RWPE2 (cell line): ENCODE measurements at regions not wholly inside any gene's neighbourhood (a gene's known extent, or its start where the extent isn't known, plus 50 kb on each side); places are given as distances from the start of the nearest gene placed in this dataset.

ENCODE experiments used
- ATAC-seq: fragments of 200-7000 bp; cut with Tn5 transposase; 3 replicates; pipeline ENCODE4 v1.9.1; 2021; ENCODE audit warnings: low read depth
- DNase-seq: peaks from one replicate; pipeline ENCODE4 v3.0.0-alpha.2; 2020; ENCODE audit warnings: low spot score
- H3K27ac ChIP-seq: fragments of 450-650 bp; 2 replicates; pipeline ENCODE4 v1.5.1; 2017; ENCODE audit warnings: mild to moderate bottlenecking; ENCODE audit not compliant: poor library complexity, severe bottlenecking
- H3K27me3 ChIP-seq: fragments of 250-450 bp; sonication (Bioruptor Pico); 2 replicates; pipeline ENCODE4 v1.5.1; 2021; ENCODE audit warnings: mild to moderate bottlenecking, moderate library complexity; ENCODE audit not compliant: insufficient read depth, poor library complexity, severe bottlenecking
- H3K36me3 ChIP-seq: fragments of 250-450 bp; sonication (Bioruptor Pico); 2 replicates; pipeline ENCODE4 v1.5.1; 2020; ENCODE audit warnings: low read depth, mild to moderate bottlenecking, moderate library complexity
- H3K4me1 ChIP-seq: fragments of 250-450 bp; sonication (Bioruptor Pico); 2 replicates; pipeline ENCODE4 v1.5.1; 2021; ENCODE audit warnings: mild to moderate bottlenecking, moderate library complexity; ENCODE audit not compliant: insufficient read depth, poor library complexity, severe bottlenecking
- H3K4me3 ChIP-seq: fragments of 250-450 bp; sonication (Bioruptor Pico); 2 replicates; pipeline ENCODE4 v1.5.1; 2021; ENCODE audit warnings: mild to moderate bottlenecking, moderate library complexity; ENCODE audit not compliant: severe bottlenecking
- H3K9me3 ChIP-seq: fragments of 250-450 bp; sonication (Bioruptor Pico); 2 replicates; pipeline ENCODE4 v1.5.1; 2021; ENCODE audit warnings: mild to moderate bottlenecking, moderate library complexity; ENCODE audit not compliant: severe bottlenecking
- CTCF ChIP-seq: fragments of 450-650 bp; IDR thresholded peaks from one replicate; pipeline ENCODE4 v1.5.1; 2017; ENCODE audit warnings: mild to moderate bottlenecking, moderate library complexity; ENCODE audit not compliant: poor library complexity, severe bottlenecking

GRCh38 chr9:111263116-111263515 lies 66.9 kb downstream of the OR2K2 start:
- Histone ChIP-seq H3K27ac (no peak overlapping the region), H3K27me3 (no peaks in the 10 kb centered on the region), H3K36me3 (no peaks in the 10 kb centered on the region), H3K4me1 (no peaks in the 10 kb centered on the region), H3K9me3 (peaks cover 5% of the 10 kb centered on the region), H3K4me3 (no peak overlapping the region)
- ATAC-seq (no peak), DNase-seq (no peak)
- no peak for TF ChIP-seq CTCF

- H3K36me3 ChIP-seq: no peaks in the 10 kb centered on the region
- TF ChIP-seq CTCF: no peak
- no peak overlapping the region for H3K27ac ChIP-seq
- no peak for ATAC-seq
- H3K9me3 ChIP-seq: no peaks in the 10 kb centered on the region
- DNase-seq: no peak
- no peaks in the 10 kb centered on the region for H3K27me3 ChIP-seq
- H3K4me3 ChIP-seq: no peak overlapping the region
- H3K4me1 ChIP-seq: no peaks in the 10 kb centered on the region
Measured at GRCh38 chr9:111258875-111259271, 71.2 kb downstream of the OR2K2 start.

GRCh38 chr9:111258209-111258874 lies 71.7 kb downstream of the OR2K2 start:
- Histone ChIP-seq H3K27me3 (no peaks in the 10 kb centered on the region), H3K36me3 (no peaks in the 10 kb centered on the region), H3K9me3 (no peaks in the 10 kb centered on the region), H3K27ac (no peak overlapping the region), H3K4me1 (no peaks in the 10 kb centered on the region), H3K4me3 (no peak overlapping the region)
- DNase-seq (no peak), ATAC-seq (no peak)
- no peak for TF ChIP-seq CTCF

GRCh38 chr9:111253742-111254437 lies 76.1 kb downstream of the OR2K2 start:
- Histone ChIP-seq H3K4me1 (peaks cover 3% of the 10 kb centered on the region), H3K36me3 (no peaks in the 10 kb centered on the region), H3K9me3 (no peaks in the 10 kb centered on the region), H3K27ac (no peak overlapping the region), H3K27me3 (no peaks in the 10 kb centered on the region), H3K4me3 (no peak overlapping the region)
- ATAC-seq (no peak), DNase-seq (no peak)
- no peak for TF ChIP-seq CTCF
